Fibroblast of lung (primary cell): ENCODE measurements at regions not wholly inside any gene's neighbourhood (a gene's known extent, or its start where the extent isn't known, plus 50 kb on each side); places are given as distances from the start of the nearest gene placed in this dataset.

Experiments used
- DNase-seq, 2 donors: peaks; one replicate each; pipeline versions ENCODE4 v3.0.0 to v3.0.0-alpha.2; 2010; ENCODE audit warnings: low read depth in 2 of 2
- H2AFZ ChIP-seq: 2 replicates; pipeline ENCODE4 v1.5.1; 2012; ENCODE audit warnings: low read length, control low read depth, inconsistent platforms
- H3K27ac ChIP-seq: 2 replicates; pipeline ENCODE4 v1.5.1; 2011; ENCODE audit warnings: low read length, control low read depth; ENCODE audit not compliant: insufficient read depth
- H3K27me3 ChIP-seq: 2 replicates; pipeline ENCODE4 v1.5.1; 2011; ENCODE audit warnings: mild to moderate bottlenecking, low read length; ENCODE audit not compliant: control insufficient read depth, insufficient read depth
- H3K36me3 ChIP-seq: 2 replicates; pipeline ENCODE4 v1.5.1; 2011; ENCODE audit warnings: low read length; ENCODE audit not compliant: control insufficient read depth, insufficient read depth
- H3K4me1 ChIP-seq: 2 replicates; pipeline ENCODE4 v1.5.1; 2011; ENCODE audit warnings: low read length; ENCODE audit not compliant: control insufficient read depth, insufficient read depth; ENCODE audit errors: extremely low read depth
- H3K4me2 ChIP-seq: 2 replicates; pipeline ENCODE4 v1.5.1; 2011; ENCODE audit warnings: low read length, control low read depth; ENCODE audit not compliant: insufficient read depth; ENCODE audit errors: extremely low read depth
- H3K4me3 ChIP-seq, 4 experiments: fragments of 200-600 bp in 1 of 4; sonication (generic) in 1 of 4; replicated peaks in 1 of 4; 2 replicates each; pipeline ENCODE4 v1.5.1; 2011 to 2016; ENCODE audit warnings: low read length in 4 of 4, low read depth in 3 of 4, mild to moderate bottlenecking in 3 of 4, control low read depth in 2 of 4, inconsistent platforms in 1 of 4, mixed read lengths in 1 of 4; ENCODE audit not compliant: insufficient read depth in 1 of 4; ENCODE audit errors: control extremely low read depth in 1 of 4
- H3K79me2 ChIP-seq: 2 replicates; pipeline ENCODE4 v1.5.1; 2012; ENCODE audit warnings: mild to moderate bottlenecking, low read length, inconsistent platforms; ENCODE audit not compliant: control insufficient read depth, insufficient read depth
- H3K9ac ChIP-seq: 2 replicates; pipeline ENCODE4 v1.5.1; 2011; ENCODE audit warnings: mild to moderate bottlenecking, low read length, control low read depth; ENCODE audit not compliant: insufficient read depth
- H3K9me3 ChIP-seq: 2 replicates; pipeline ENCODE4 v1.5.1; 2012; ENCODE audit warnings: low read depth, low read length; ENCODE audit not compliant: control insufficient read depth, insufficient read depth
- H4K20me1 ChIP-seq: 2 replicates; pipeline ENCODE4 v1.5.1; 2011; ENCODE audit warnings: low read length; ENCODE audit not compliant: control insufficient read depth, insufficient read depth; ENCODE audit errors: extremely low read depth
- EZH2 ChIP-seq: IDR thresholded peaks from 2 replicates; pipeline ENCODE4 v1.5.1; 2012; ENCODE audit warnings: low read length, control low read depth, mild to moderate bottlenecking; ENCODE audit errors: missing control alignments
- TF ChIP-seq, protein P1 (sequence below), 2 donors: IDR thresholded peaks in 1 of 2; conservative IDR thresholded peaks in 1 of 2; 1 replicate in 1 of 2; 2 replicates in 1 of 2; pipeline ENCODE4 v1.5.1; 2011 to 2012; ENCODE audit warnings: low read length in 2 of 2, control low read depth in 1 of 2, inconsistent platforms in 1 of 2, low read depth in 1 of 2, mild to moderate bottlenecking in 1 of 2

DNA sequence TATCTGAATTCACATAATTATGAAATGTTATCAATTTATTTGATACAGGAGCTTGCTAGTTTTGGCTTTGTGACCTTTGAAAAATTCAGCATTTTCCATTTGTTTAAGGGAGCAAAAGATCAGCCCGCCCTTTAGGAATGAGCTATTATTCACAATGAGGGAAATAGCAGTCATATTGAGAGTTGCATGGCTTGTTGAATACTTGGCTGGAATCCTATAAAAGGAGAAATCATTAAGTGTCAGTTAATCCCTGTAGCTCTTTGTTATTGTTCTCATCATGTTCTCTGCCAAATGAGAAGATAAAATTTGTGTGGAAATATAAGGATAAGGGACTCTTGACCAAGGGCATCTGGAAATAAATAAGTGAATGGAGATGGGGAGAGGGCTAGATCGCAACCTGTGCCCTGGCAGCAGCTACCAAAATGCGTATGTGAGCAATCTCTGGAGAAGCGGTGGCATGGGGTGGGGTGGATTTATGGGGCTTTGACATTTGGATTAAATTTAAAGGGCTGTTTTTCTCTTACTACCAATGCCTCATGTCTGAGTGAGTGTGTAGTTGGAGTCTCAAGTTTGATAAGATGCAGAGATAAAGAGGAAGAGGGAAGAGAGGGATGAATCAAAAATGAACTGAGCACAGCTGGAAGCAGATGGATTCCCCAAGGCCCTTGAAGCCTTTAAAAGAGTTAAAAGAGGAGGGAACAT is 237.6 kb downstream of the NNT start:
- Histone ChIP-seq H4K20me1 (no peaks in the 10 kb centered on the region), H3K4me1 (no peaks in the 10 kb centered on the region), H3K4me3 (no peak overlapping the region), H3K9me3 (no peaks in the 10 kb centered on the region), H3K4me2 (no peak overlapping the region), H3K79me2 (no peaks in the 10 kb centered on the region), H3K9ac (no peak overlapping the region), H3K36me3 (no peaks in the 10 kb centered on the region), H2AFZ (no peak overlapping the region), H3K27me3 (no peaks in the 10 kb centered on the region), H3K27ac (no peak overlapping the region)
- TF ChIP-seq EZH2: no peak
- TF ChIP-seq, protein P1, sequence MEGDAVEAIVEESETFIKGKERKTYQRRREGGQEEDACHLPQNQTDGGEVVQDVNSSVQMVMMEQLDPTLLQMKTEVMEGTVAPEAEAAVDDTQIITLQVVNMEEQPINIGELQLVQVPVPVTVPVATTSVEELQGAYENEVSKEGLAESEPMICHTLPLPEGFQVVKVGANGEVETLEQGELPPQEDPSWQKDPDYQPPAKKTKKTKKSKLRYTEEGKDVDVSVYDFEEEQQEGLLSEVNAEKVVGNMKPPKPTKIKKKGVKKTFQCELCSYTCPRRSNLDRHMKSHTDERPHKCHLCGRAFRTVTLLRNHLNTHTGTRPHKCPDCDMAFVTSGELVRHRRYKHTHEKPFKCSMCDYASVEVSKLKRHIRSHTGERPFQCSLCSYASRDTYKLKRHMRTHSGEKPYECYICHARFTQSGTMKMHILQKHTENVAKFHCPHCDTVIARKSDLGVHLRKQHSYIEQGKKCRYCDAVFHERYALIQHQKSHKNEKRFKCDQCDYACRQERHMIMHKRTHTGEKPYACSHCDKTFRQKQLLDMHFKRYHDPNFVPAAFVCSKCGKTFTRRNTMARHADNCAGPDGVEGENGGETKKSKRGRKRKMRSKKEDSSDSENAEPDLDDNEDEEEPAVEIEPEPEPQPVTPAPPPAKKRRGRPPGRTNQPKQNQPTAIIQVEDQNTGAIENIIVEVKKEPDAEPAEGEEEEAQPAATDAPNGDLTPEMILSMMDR (conservative IDR thresholded peaks at IDR 0.05 in 1 of 2, IDR thresholded peaks at IDR 0.05 in 1 of 2; ENCODE audit: low read depth in 1 of 2, low read length in 2 of 2): no peak
- peak in 1 of 2 donors; percentile 92 for DNase-seq

DNA sequence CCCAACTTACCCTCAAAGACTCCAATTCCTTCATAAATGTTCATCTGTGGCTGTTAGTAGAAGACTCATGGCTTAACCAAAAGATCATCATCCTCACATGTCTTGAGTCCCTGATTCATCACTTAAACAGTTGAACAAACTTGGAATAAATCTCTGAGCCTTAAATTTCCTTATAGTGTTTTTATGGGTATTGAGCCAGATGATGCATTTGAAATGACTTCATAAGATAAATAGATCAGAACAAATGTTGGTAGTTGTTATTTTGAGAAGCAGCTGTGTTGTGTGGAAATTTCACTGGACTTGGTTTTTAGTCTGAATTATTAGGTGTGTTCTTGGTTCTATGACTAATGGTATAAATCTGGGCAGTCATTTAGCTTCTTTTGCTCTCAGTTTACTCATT is 236.2 kb downstream of the NNT start:
- Histone ChIP-seq H3K4me3 (no peak overlapping the region), H3K9ac (no peak overlapping the region), H2AFZ (no peak overlapping the region), H3K36me3 (no peaks in the 10 kb centered on the region), H4K20me1 (no peaks in the 10 kb centered on the region), H3K27me3 (no peaks in the 10 kb centered on the region), H3K4me2 (no peak overlapping the region), H3K9me3 (no peaks in the 10 kb centered on the region), H3K79me2 (no peaks in the 10 kb centered on the region), H3K4me1 (no peaks in the 10 kb centered on the region), H3K27ac (peak overlapping the region; percentile 18)
- peak; percentile 63 to 98 for DNase-seq
- no peak for TF ChIP-seq EZH2
- TF ChIP-seq, protein P1 (conservative IDR thresholded peaks at IDR 0.05 in 1 of 2, IDR thresholded peaks at IDR 0.05 in 1 of 2; ENCODE audit: low read depth in 1 of 2, low read length in 2 of 2): no peak

DNA sequence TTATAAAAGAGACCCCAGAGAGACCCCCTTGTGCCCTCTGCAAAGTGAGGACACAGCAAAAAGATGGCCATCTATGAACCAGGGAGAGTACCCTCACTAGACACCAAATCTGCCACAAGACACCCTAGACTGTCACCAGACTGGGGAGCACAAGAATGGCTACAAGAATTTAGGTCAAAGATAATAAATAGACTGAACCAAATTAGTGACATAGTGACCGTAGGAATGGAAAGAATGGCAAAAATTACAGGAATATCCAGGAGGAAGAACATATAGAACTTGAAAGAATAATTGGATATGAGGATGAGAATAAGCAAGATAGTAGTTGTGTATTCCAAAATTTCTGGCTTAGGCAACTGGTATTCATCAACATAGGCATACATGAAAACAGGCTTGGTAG is 235.0 kb downstream of the NNT start:
- no peak overlapping the region for H3K9ac ChIP-seq
- no peaks in the 10 kb centered on the region for H3K27me3 ChIP-seq
- DNase-seq: no peak
- no peaks in the 10 kb centered on the region for H3K9me3 ChIP-seq
- no peaks in the 10 kb centered on the region for H3K4me1 ChIP-seq
- no peak overlapping the region for H3K27ac ChIP-seq
- no peak for TF ChIP-seq EZH2
- TF ChIP-seq, protein P1 (conservative IDR thresholded peaks at IDR 0.05 in 1 of 2, IDR thresholded peaks at IDR 0.05 in 1 of 2; ENCODE audit: low read depth in 1 of 2, low read length in 2 of 2): no peak
- H3K4me3 ChIP-seq: no peak overlapping the region
- H3K4me2 ChIP-seq: no peak overlapping the region
- H3K36me3 ChIP-seq: no peaks in the 10 kb centered on the region
- H3K79me2 ChIP-seq: no peaks in the 10 kb centered on the region
- no peaks in the 10 kb centered on the region for H4K20me1 ChIP-seq
- H2AFZ ChIP-seq: no peak overlapping the region
